ENCODE measurements at regions not wholly inside any gene's neighbourhood (a gene's known extent, or its start where the extent isn't known, plus 50 kb on each side); places are given as distances from the start of the nearest gene placed in this dataset.
"Not testable (repeated sequence)": the region's sequence is repeated elsewhere in the genome, so short reads cannot be mapped to it uniquely, and the experiment has no call there.

DNA sequence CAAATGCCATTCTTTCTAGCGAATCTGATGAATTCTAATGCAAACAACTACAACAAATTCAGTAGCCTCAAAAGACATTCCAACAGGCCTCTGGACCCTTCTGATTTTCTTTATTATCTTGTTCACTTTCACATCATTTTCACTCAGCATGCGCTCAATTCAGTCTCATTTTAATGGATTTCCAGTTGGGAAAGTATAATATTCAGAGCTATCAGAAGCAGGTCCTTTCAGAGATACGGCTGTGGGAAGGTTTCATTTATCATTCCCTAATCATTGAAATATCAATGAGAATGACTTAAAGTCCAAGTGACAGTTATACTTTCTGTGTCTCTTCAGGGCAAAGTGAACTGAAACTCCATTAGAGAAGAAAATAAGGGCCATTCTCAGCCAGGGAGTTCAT, 1083.7 kb upstream of the FLRT2 start:
- no peak for DNase-seq
- TF ChIP-seq POLR2A (IDR thresholded peaks at IDR 0.05; ENCODE audit: low read length) (no peak), GATA1 (IDR thresholded peaks at IDR 0.05; ENCODE audit: low read depth, low read length) (no peak)

DNA sequence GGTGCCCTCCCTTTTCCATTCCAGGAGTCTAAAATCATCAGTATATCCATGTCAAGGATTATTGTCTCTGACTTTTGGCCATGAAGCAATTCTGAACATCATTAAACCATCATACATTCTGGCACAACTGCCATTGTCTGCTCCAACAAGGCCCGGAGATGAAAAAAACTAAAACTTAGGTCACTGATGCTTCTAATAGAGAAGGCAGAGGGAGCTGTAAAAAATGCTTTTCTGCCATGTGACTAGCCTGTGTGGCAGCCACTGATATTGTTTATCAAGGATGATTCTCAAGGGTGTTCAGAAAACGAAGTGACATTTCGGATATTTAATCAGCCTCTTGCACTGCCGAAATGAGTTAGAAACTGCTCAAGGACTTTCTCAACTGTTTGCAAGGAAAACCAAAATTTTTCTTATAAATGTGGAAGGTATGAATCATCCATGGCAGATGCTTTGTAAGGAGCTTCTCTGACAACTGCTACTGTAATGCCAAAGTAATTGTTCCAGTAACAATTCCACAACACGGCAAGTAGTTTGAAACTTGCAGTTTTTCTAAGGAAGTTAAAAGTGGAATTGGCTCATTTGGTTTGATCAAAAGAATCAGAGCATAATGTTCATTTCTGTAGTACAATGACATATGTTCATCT, 1076.5 kb upstream of the FLRT2 start:
- TF ChIP-seq GATA1 (IDR thresholded peaks at IDR 0.05; ENCODE audit: low read depth, low read length) (no peak), POLR2A (IDR thresholded peaks at IDR 0.05; ENCODE audit: low read length) (no peak)
- no peak for DNase-seq

- no peak for DNase-seq
- no peak for TF ChIP-seq POLR2A (IDR thresholded peaks at IDR 0.05; ENCODE audit: low read length)
- no peak for TF ChIP-seq GATA1 (IDR thresholded peaks at IDR 0.05; ENCODE audit: low read depth, low read length)
Measured at GRCh38 chr14:84454114-84454513, 1075.8 kb upstream of the FLRT2 start.

- no peak for DNase-seq
- no peak for TF ChIP-seq POLR2A (IDR thresholded peaks at IDR 0.05; ENCODE audit: low read length)
Measured at GRCh38 chr14:84456946-84457345, 1073.0 kb upstream of the FLRT2 start.

- no peak for DNase-seq
- TF ChIP-seq POLR2A (IDR thresholded peaks at IDR 0.05; ENCODE audit: low read length) = no peak
- no peak for TF ChIP-seq GATA1 (IDR thresholded peaks at IDR 0.05; ENCODE audit: low read depth, low read length)
Measured at GRCh38 chr14:84458881-84459280, 1071.1 kb upstream of the FLRT2 start.

- no peak for TF ChIP-seq POLR2A (IDR thresholded peaks at IDR 0.05; ENCODE audit: low read length)
- DNase-seq = no peak
Measured at GRCh38 chr14:84465880-84466279, 1064.1 kb upstream of the FLRT2 start.

DNA sequence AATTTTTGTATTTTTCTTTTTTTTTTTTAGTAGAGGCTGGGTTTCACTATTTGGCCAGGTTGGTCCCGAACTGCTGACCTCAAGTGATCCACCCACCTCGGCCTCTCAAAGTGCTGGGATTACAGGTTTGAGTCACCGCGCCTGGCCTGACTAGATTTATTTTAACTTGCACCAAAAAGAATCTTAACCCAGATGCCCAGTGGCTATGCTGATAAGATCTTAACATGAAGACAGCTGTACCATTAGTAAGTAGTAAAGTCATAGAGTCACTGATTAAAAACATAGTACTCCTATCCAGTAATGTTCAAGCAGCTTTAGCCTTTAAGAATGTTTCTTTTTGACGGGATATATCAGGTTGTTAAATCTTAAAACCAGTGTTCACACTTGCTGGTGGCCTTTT, 1061.8 kb upstream of the FLRT2 start:
- TF ChIP-seq POLR2A (IDR thresholded peaks at IDR 0.05; ENCODE audit: low read length) (no peak), GATA1 (IDR thresholded peaks at IDR 0.05; ENCODE audit: low read depth, low read length) (no peak)

GRCh38 chr14:84477996-84478395, 1051.9 kb upstream of the FLRT2 start:
- DNase-seq = no peak
- no peak for TF ChIP-seq POLR2A (IDR thresholded peaks at IDR 0.05; ENCODE audit: low read length)

More for the DNA sequence above, 1061.8 kb upstream of the FLRT2 start:
- no peak for DNase-seq

- DNase-seq = no peak
- TF ChIP-seq POLR2A (IDR thresholded peaks at IDR 0.05; ENCODE audit: low read length) = no peak
- TF ChIP-seq GATA1 (IDR thresholded peaks at IDR 0.05; ENCODE audit: low read depth, low read length) = no peak
Measured at GRCh38 chr14:84482256-84483071, 1047.5 kb upstream of the FLRT2 start.

DNA sequence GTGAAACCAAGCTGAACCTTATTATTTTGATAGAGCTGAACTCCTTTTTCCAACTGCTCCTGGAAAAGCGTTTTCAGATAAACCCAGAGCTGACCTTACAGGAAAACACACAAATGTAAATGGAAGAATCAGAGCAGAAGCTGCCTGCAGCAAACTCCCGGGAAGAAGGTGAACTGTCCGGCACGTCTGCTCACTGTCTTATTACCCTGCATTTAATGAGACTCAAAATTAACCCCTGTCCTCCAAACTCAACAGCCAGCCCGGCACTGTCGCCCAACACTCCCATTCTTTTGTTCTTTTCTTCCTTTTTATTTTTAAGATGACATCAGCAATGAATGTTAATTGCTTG, 1046.9 kb upstream of the FLRT2 start:
- DNase-seq = no peak
- TF ChIP-seq GATA1 (IDR thresholded peaks at IDR 0.05; ENCODE audit: low read depth, low read length) (no peak), POLR2A (IDR thresholded peaks at IDR 0.05; ENCODE audit: low read length) (no peak)

GRCh38 chr14:84484243-84484642, 1045.7 kb upstream of the FLRT2 start:
- not testable (repeated sequence) for DNase-seq

DNA sequence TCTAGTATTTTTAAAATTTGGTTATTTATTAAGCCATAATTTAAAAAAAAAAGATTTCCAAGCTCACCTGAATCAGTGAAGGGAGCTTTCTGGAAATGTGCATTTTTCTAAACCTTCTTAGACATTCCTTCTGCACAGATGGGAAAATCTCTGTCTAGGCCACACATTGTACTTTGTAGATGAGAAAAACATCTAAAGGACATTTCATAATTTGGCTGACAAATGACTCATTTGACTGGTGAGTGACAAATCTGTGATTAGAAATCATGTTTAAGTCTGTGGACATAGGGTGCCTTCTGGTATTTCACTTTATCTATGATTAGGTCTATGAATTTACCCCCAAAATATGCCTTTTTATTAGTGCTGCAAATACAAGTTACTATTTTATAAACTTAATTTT, 1044.9 kb upstream of the FLRT2 start:
- no peak for TF ChIP-seq GATA1 (IDR thresholded peaks at IDR 0.05; ENCODE audit: low read depth, low read length)
- TF ChIP-seq POLR2A (IDR thresholded peaks at IDR 0.05; ENCODE audit: low read length) = no peak
- DNase-seq = no peak

GRCh38 chr14:84490081-84490480, 1039.9 kb upstream of the FLRT2 start:
- DNase-seq = no peak
- TF ChIP-seq GATA1 (IDR thresholded peaks at IDR 0.05; ENCODE audit: low read depth, low read length) (no peak), POLR2A (IDR thresholded peaks at IDR 0.05; ENCODE audit: low read length) (no peak)

GRCh38 chr14:84492685-84493084, 1037.3 kb upstream of the FLRT2 start:
- DNase-seq = no peak
- TF ChIP-seq GATA1 (IDR thresholded peaks at IDR 0.05; ENCODE audit: low read depth, low read length) = no peak

GRCh38 chr14:84493779-84494178, 1036.2 kb upstream of the FLRT2 start:
- TF ChIP-seq GATA1 (IDR thresholded peaks at IDR 0.05; ENCODE audit: low read depth, low read length) (no peak), POLR2A (IDR thresholded peaks at IDR 0.05; ENCODE audit: low read length) (no peak)
- no peak for DNase-seq

Data from erythroblast (primary cell).